ENCODE measurements at regions not wholly inside any gene's neighbourhood (a gene's known extent, or its start where the extent isn't known, plus 50 kb on each side); places are given as distances from the start of the nearest gene placed in this dataset.

DNA sequence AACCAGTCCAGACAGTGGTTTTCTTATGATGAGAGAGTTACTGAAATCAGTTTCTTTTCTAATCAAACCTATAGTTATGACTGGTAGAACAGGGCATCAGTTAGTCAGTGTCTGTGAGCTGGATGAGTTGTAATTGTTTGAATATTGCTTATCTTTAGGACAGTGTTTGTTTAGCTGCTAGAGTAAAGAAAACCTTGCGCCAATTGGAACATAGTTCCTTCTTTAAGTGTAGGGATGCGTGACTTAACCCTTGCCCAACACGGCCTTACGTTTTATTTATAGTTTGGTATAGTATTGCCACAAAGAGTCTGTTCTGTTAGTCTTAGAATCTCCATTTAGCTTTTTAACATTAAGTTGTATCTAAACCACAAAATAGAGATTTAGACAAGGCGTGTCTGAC, 572.6 kb downstream of the SLC16A7 start:
- Histone ChIP-seq H3F3A (ENCODE audit: low read depth) (no peaks in the 10 kb centered on the region), H3K4me1 (peaks cover 5% of the 10 kb centered on the region), H4K20me1 (ENCODE audit: low read depth) (no peaks in the 10 kb centered on the region), H3K9me3 (ENCODE audit: low read depth) (no peaks in the 10 kb centered on the region), H2AFZ (replicated peaks) (no peak overlapping the region), H3K4me3 (no peak overlapping the region), H3K27me3 (no peaks in the 10 kb centered on the region), H3K9ac (no peak overlapping the region), H3K79me2 (ENCODE audit: low read depth) (no peaks in the 10 kb centered on the region), H3K36me3 (no peaks in the 10 kb centered on the region), H3K27ac (no peak overlapping the region), H3K4me2 (no peak overlapping the region)
- TF ChIP-seq, protein P1, sequence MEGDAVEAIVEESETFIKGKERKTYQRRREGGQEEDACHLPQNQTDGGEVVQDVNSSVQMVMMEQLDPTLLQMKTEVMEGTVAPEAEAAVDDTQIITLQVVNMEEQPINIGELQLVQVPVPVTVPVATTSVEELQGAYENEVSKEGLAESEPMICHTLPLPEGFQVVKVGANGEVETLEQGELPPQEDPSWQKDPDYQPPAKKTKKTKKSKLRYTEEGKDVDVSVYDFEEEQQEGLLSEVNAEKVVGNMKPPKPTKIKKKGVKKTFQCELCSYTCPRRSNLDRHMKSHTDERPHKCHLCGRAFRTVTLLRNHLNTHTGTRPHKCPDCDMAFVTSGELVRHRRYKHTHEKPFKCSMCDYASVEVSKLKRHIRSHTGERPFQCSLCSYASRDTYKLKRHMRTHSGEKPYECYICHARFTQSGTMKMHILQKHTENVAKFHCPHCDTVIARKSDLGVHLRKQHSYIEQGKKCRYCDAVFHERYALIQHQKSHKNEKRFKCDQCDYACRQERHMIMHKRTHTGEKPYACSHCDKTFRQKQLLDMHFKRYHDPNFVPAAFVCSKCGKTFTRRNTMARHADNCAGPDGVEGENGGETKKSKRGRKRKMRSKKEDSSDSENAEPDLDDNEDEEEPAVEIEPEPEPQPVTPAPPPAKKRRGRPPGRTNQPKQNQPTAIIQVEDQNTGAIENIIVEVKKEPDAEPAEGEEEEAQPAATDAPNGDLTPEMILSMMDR (IDR thresholded peaks at IDR 0.05) = no peak
- TF ChIP-seq EZH2 (IDR thresholded peaks at IDR 0.05) (no peak), EZH2phosphoT487 (IDR thresholded peaks at IDR 0.05) (no peak)
- H3K36me3 Mint-ChIP-seq = no peaks in the 10 kb centered on the region
- no peaks in the 10 kb centered on the region for H3K9me3 Mint-ChIP-seq
- H3K4me1 Mint-ChIP-seq = no peaks in the 10 kb centered on the region
- DNase-seq (ENCODE audit: low spot score) = no peak
- H3K27ac Mint-ChIP-seq = no peak overlapping the region
- no peaks in the 10 kb centered on the region for H3K27me3 Mint-ChIP-seq (ENCODE audit: insufficient read depth, low read depth)
- no peak overlapping the region for H3K4me3 Mint-ChIP-seq

DNA sequence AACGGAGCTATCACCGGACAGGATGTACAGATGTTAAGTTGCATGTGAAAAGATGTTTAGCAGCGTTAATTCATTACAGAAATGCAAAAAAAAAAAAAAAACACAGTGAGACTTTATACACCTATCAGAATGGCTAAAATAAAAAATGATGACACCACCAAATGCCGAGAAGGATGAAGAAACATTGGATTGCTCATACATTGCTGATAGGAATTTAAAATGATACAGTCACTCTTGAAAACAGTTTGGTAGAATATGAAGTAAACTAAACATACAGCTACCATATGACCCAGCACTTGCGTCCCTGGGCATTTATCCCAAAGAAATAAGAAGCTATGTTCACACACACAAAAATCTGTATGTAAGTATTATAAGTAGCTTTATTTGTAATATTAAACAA, 574.1 kb downstream of the SLC16A7 start:
- H3K4me1 Mint-ChIP-seq = no peaks in the 10 kb centered on the region
- Histone ChIP-seq H3K4me3 (no peak overlapping the region), H3K36me3 (no peaks in the 10 kb centered on the region), H3K79me2 (ENCODE audit: low read depth) (no peaks in the 10 kb centered on the region), H4K20me1 (ENCODE audit: low read depth) (no peaks in the 10 kb centered on the region), H3K27me3 (no peaks in the 10 kb centered on the region), H2AFZ (replicated peaks) (no peak overlapping the region), H3K9ac (no peak overlapping the region), H3K4me2 (no peak overlapping the region), H3K9me3 (ENCODE audit: low read depth) (no peaks in the 10 kb centered on the region), H3K4me1 (peaks cover 5% of the 10 kb centered on the region), H3F3A (ENCODE audit: low read depth) (no peaks in the 10 kb centered on the region), H3K27ac (no peak overlapping the region)
- no peak overlapping the region for H3K27ac Mint-ChIP-seq
- no peaks in the 10 kb centered on the region for H3K9me3 Mint-ChIP-seq
- H3K36me3 Mint-ChIP-seq = no peaks in the 10 kb centered on the region
- no peak overlapping the region for H3K4me3 Mint-ChIP-seq
- no peaks in the 10 kb centered on the region for H3K27me3 Mint-ChIP-seq (ENCODE audit: insufficient read depth, low read depth)
- TF ChIP-seq EZH2 (IDR thresholded peaks at IDR 0.05) (no peak), EZH2phosphoT487 (IDR thresholded peaks at IDR 0.05) (no peak)
- TF ChIP-seq, protein P1 (IDR thresholded peaks at IDR 0.05) = no peak
- no peak for DNase-seq (ENCODE audit: low spot score)

DNA sequence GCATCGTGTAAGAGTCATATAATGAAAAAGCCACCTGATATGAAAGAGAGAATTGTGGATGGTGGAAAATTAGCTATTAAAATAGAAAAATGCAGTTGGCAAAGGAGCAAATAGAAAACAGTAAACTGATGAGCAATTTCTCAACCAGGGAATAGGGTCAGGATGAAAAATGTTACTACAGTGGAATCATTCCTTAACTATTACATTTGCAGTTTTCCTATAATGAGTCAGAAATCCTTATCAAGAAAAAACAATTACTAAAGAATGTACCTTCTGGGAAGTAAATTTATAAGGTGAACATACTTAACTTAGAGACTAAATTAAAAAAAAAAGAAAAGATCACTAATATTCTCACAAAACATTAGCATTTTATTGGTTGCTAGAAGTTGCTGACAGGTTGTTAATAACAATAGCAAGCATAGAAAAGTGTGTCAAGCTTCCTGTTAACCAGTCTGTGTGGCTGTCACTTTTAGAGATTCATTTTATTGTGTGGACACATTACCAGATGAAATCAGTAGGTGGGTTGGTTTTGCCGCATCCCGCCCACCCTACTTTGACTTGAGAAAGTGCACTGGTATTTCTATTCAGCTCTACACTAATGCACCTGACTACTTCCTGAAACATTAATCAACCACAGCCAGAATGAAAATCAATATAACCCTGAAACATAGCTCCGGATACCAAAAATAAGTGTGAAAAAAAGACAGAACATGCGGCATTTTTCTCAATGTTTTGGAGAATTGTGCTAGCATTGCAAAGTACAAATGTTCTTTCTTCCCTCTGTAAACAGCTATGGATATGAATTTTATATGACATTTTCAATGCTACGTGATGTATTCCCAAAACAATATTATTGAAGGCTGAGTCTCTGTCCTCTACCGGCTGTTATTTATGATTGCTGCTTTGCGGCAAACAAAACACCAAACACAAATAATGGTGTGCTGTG, 576.7 kb downstream of the SLC16A7 start:
- H3K9me3 Mint-ChIP-seq = no peaks in the 10 kb centered on the region
- H3K4me2 ChIP-seq = no peak overlapping the region
- no peaks in the 10 kb centered on the region for H3K36me3 ChIP-seq
- no peaks in the 10 kb centered on the region for H3K4me1 Mint-ChIP-seq
- DNase-seq (ENCODE audit: low spot score) = no peak
- no peak overlapping the region for H3K27ac Mint-ChIP-seq
- no peak overlapping the region for H3K4me3 Mint-ChIP-seq
- TF ChIP-seq EZH2phosphoT487 (IDR thresholded peaks at IDR 0.05) (no peak), EZH2 (IDR thresholded peaks at IDR 0.05) (no peak)
- TF ChIP-seq, protein P1 (IDR thresholded peaks at IDR 0.05) = no peak
- no peaks in the 10 kb centered on the region for H3K36me3 Mint-ChIP-seq
- H3K4me1 ChIP-seq = no peaks in the 10 kb centered on the region
- H3K9ac ChIP-seq = no peak overlapping the region
- H3K79me2 ChIP-seq (ENCODE audit: low read depth) = no peaks in the 10 kb centered on the region
- H3F3A ChIP-seq (ENCODE audit: low read depth) = no peaks in the 10 kb centered on the region
- H4K20me1 ChIP-seq (ENCODE audit: low read depth) = no peaks in the 10 kb centered on the region
- H3K27ac ChIP-seq = no peak overlapping the region
- no peaks in the 10 kb centered on the region for H3K9me3 ChIP-seq (ENCODE audit: low read depth)
- H3K27me3 Mint-ChIP-seq (ENCODE audit: insufficient read depth, low read depth) = no peaks in the 10 kb centered on the region
- no peaks in the 10 kb centered on the region for H3K27me3 ChIP-seq
- H2AFZ ChIP-seq (replicated peaks) = no peak overlapping the region
- H3K4me3 ChIP-seq = no peak overlapping the region
